Activated CD4-positive, alpha-beta T cell treated with anti-CD3 and anti-CD28 coated beads for 48 hours (primary cell): ENCODE measurements at regions not wholly inside any gene's neighbourhood (a gene's known extent, or its start where the extent isn't known, plus 50 kb on each side); places are given as distances from the start of the nearest gene placed in this dataset.

Experiments used
- DNase-seq: peaks from one replicate; pipeline ENCODE4 v3.0.0-alpha.2; 2020

DNA sequence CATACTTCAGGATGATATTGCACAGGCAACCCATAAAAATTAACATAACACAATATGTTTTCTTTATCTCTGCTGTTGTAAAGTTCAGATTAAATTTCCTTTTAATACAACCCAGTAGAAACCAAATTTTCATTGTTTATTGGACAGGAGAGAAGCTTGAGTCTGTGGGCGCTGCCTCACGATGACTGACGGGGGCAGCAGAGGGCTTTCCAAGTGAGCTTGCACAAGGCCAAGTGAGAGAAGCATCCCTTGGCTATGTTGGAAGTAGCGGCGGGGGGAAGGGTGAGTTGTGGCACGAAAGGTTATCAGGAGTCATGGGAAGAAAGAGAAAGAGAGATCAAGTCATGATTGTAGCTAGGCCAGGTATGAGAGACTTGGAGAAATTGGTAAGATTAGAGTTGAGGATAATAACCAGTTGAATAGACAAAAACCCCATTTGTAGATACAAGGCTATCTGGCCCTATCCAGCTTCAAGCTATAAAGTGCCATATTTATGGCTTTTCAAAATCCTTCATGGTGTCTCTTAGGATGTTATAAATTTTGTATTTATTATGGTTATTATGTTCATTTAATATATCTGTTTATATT lies 413.7 kb upstream of the FAM98A start:
- peak; percentile 54 for DNase-seq

GRCh38 chr2:34011684-34012083 lies 412.6 kb upstream of the FAM98A start:
- no peak for DNase-seq

DNA sequence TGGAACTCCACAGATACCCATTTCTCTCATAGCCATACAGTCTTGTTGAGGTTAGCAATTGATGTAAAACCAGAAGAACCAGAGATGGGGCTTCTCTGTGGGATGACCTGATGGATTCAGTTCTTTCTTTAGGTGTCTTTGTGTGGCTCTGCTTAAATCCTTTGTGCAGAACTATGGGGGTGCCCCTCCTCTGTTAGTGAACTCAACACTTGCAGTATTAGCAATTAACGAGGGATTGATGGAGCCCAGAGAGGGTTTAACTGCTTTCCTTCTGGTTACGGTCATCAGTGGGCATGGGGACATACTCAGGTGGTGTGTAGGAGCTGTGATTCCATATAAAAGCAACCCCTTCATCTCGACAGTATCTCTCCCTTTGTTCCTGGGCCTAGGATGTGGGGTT lies 406.8 kb upstream of the FAM98A start:
- DNase-seq: no peak

DNA sequence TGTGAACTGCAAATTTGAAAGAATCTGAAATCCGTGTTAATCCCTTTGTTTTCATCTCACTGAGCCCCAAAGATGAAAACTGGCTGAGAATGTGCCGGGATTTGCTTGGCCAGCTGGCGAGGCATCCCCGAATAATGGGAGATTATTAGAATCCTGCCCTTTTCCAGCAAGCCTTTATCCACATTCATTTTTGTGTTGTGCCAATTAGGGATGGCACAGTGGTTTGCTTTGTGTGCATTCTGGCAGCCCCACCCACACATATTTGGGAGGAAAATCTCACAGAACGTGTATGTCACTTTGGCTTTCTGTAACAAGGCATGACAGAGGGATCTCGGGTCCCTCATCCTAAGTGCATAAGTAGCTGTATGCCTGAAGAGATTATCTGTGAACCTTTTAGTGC lies 405.8 kb upstream of the FAM98A start:
- DNase-seq: no peak

- no peak for DNase-seq
Observed at GRCh38 chr2:34003795-34004194, 404.7 kb upstream of the FAM98A start.

DNA sequence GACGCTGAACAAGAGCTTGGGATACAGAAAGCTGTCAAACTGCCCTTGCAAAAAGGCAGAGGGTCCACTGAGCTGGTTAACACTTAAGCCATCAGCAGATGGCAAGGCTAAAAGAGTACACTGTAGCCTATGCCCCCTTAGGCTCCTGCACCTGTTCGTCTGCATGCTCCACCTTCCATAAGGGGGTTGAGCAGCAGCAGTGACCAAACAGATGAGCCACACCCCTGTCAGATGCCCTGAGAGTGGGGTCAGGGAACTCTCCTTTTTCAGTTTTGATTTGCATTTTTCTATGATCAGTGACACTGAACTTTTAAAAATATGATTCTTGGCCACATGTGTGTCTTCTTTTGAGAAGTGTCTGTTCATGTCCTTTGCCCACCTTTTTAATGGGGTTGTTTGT lies 402.5 kb upstream of the FAM98A start:
- no peak for DNase-seq

DNA sequence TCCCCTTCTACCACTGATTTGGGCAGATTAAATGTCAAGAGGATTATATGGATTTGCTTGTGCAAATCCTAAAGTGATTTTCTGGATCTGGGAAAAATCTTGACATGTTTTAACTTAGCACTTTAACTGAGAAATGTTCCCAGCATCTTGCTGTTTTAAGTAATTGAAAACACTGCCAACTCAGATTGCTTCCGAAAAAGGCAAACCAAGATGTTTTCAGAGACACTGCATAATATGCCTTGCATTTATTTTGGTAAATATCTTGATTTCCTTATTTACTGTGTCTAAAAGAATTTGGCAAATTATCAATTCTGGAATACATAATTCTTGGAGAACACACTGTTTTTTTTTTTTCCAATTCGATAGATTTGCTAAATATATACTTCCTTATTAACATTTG lies 385.0 kb upstream of the FAM98A start:
- no peak for DNase-seq

DNA sequence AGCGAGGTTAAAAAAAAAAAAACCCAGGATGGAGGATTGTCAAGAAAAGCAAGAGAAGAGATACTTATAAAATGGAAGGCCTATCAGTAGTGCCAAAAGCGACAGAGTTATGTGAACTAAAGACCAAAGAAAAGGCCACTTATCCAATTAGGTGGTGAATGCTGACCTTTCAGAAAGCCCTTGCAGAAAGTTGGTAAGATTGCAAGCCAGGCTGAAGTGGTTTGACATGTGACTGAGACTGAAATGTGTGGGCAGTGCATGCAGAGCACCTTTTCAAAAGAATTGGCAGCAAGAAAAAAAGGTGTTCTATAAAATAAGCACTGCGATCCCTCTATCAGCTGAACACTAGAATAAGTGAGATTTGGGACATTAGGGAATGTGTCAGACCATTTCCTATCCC lies 379.4 kb upstream of the FAM98A start:
- no peak for DNase-seq

DNA sequence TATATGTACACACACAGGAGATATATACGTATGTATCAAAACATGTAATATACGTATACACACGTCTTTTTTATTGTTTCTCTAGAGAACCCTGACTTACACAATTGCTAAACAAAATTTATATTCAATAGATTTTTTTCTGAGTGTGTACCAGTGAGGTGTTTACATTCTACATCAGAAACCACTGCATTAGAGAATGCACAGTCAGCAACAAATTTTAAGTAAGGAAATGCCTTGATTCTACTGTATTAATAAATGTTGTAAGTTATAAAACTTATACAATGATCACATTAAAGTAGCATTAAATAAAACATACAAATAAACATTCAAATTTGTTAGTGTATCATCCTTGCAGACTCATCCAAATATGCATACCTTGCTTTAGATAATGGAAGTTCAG lies 376.4 kb upstream of the FAM98A start:
- no peak for DNase-seq

DNA sequence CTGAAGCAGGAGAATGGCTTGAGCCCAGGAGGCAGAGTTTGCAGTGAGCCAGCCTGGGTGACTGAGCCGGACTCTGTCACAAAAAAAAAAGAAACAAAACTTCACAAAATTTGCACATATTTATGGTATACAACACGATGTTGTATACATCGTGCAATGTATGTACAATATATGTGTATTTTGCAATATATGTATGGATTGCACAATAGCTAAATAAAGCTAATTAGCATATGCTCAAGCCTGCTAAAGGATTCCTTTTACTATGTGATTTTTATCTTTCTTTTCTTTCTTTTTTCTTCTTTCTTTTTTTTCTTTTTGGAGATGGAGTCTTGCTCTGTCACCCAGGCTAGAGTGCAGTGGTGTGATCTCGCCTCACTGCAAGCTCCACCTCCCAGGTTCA lies 368.0 kb upstream of the FAM98A start:
- DNase-seq: no peak

DNA sequence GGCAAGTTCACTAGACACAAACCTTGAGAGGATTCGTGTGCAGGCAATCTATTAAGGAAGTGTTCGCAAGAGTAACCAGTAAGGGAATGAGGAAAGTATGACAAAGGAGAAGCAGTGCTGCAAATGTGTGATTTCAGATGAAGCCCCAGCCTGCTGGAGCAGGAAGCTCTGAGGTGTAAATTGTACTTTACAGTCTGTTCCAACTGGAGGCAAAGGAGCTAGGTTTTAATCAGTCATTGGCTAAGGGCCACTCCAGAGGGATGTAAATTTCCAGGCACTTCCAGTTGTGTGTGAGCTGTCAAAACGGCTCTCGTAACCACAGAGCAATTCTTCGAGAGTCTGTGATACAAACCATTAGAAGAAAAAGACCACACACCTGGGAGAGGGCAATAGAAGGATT lies 359.5 kb upstream of the FAM98A start:
- no peak for DNase-seq

DNA sequence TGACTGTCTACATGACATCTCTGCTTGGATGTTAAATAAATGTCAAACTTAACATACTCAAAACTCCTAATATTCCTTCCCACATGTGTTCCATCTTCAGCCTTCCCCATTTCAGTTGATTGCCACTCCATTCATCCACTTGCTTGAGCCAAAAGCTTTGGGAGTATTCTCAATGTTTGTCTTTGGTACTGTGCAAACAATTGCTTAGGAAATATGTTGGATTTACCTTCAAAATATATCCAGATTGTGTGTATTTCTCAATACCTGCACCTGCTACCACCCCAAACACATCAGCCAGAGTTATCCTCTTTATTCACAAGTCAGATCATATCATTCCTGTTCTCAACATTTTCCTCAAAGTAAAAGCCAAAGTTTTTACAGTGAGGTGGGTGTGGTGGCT lies 350.3 kb upstream of the FAM98A start:
- no peak for DNase-seq

DNA sequence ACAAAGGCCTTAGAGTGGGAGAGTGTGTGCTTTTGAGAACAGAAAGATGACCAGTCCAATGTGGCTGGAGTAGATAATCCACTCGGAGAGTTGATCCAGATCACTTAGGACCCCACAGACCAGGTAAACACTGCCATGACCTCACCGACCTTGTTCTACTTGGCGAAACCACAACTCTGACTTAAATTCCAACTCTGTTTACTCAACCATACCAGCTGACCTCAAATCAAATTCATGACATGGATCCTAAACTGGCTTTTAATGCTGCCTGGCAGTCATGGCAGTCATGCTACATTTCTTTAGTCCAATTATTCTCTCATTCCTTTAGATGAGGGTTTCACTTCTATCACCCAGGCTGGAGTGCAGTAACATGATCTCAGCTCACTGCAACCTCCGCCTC lies 347.1 kb upstream of the FAM98A start:
- DNase-seq: no peak

- no peak for DNase-seq
Observed at GRCh38 chr2:33933203-33933602, 334.1 kb upstream of the FAM98A start.

GRCh38 chr2:33931164-33931563 lies 332.1 kb upstream of the FAM98A start:
- DNase-seq: no peak

GRCh38 chr2:33929467-33929866 lies 330.4 kb upstream of the FAM98A start:
- no peak for DNase-seq

DNA sequence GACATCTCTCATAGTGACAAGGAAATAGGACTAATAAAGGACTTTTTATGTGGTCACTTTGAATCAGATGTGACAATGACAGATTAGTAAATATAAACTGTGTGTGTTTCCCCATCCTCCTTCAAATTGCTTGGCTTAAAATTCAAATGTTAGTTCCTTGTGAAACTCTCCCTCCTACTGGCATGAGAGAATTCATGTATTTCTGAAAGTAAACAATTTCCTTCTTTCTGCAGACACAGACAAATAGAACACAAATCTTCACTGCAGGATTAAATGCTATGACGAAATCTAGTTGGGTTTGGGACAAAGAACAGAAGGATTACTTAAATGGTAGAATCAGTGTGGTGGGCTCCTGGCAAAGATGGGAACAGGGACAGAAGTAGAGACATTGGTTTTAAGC lies 328.7 kb upstream of the FAM98A start:
- DNase-seq: no peak

GRCh38 chr2:33925311-33925710 lies 326.2 kb upstream of the FAM98A start:
- DNase-seq: no peak

DNA sequence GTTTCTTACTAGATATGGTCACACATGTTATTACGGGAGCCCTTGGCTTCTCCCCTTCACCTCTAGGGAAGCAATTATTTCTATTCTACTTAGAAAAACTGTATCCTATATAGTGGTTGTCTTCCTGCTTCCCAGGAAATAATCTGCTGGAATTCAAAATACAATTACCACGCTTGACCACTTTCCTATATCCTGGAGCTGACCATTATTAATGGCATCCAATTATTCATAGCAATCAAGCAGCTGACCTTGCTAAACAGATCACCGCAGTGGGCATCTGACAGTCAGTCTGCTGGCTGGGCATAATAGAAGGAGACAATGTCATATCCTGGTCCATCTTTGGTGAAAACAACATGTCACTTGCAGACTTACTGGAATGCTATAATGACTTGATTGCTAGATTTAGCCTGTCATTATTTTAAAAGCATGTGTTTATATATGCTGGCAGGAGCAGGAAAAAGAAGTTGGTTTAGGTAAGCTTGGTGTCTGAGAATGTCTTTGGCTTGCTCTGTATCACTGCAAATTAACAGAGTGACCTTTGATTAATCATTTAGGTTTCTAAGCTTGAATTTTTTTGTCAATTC lies 325.6 kb upstream of the FAM98A start:
- no peak for DNase-seq

- DNase-seq: no peak
Observed at GRCh38 chr2:33917252-33917651, 318.2 kb upstream of the FAM98A start.

DNA sequence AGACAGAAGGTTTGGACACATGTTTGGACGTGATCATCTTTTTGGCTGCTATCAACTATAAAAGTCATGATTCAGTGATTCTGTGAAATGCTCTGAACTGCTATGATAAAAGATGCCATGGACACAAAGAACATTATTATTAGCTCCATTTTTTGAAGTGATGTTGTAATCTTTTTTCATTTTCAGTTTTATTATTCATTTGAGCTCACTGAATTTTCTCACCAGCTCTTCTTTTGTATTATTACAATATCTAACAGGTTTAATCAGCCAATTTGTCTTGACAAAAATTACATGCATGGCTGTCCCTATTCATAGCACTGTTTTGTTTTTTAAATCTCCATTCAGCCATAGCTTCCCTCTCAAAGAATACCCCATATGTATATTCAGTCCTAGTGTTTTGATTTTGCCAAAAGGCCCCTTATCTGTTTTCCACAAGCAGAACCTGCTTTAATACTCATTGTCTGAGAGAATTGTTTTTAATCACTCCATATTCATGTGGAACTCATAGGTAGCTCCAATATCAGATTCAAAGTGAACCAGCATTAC lies 314.0 kb upstream of the FAM98A start:
- no peak for DNase-seq

DNA sequence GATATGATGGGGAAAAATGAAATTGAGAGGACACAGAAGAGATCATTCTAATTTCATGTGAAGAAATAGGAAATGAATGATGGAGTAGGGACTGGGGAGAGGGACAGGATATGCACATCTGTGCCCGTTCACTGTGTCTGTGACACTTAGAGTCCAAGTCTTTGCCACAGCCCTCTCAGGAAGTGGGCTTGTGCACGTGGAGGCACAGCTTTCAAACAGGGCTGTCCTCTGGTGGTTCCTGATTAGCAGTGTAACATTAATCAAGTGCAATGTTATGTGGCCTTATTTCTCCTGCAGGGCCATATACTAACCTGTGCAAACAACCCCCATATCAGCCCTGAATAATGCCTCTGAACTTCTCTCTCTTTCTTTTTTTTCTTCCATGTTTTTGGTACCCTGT lies 312.2 kb upstream of the FAM98A start:
- no peak for DNase-seq

GRCh38 chr2:33909945-33910695 lies 311.0 kb upstream of the FAM98A start:
- no peak for DNase-seq

DNA sequence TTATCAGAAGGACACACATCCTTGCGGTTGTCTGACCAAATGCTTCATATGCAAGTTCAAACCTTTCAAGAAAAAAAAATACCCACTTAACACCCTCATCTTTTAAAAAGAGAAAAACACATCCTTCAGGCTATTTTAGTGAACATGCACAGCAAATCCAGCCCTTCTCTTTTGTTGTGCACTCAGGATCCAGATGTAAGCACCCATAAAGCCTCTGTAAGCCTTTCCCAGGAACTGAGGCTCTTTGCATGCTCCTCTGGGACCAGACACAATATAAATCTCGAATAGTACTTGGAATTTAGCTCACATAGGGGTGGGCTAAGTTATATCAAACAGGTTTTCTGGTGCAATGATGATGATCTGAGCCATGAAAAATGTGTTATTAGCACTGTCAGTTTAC lies 308.8 kb upstream of the FAM98A start:
- DNase-seq: no peak
